ENCODE measurements at regions not wholly inside any gene's neighbourhood (a gene's known extent, or its start where the extent isn't known, plus 50 kb on each side); places are given as distances from the start of the nearest gene placed in this dataset.

DNA sequence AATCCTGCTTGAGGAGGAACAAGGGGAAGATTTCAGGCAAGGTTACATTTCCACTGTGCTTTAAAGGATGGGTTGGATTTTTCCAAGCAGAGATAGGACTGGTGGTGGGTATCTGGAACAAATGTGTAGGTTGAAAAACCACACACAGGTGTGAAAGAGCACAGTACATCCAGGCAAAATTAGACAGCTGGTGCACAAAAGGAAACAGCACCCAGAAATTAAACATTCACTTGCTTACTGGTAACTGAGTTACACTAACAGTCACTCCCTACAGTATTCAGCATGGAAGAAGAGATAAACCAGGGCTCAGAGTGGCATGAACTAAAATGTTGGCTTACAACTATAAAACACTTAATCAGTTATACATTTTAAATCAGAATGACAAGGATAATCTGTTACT, 81.5 kb upstream of the RASEF start:
- TF ChIP-seq, protein P1, sequence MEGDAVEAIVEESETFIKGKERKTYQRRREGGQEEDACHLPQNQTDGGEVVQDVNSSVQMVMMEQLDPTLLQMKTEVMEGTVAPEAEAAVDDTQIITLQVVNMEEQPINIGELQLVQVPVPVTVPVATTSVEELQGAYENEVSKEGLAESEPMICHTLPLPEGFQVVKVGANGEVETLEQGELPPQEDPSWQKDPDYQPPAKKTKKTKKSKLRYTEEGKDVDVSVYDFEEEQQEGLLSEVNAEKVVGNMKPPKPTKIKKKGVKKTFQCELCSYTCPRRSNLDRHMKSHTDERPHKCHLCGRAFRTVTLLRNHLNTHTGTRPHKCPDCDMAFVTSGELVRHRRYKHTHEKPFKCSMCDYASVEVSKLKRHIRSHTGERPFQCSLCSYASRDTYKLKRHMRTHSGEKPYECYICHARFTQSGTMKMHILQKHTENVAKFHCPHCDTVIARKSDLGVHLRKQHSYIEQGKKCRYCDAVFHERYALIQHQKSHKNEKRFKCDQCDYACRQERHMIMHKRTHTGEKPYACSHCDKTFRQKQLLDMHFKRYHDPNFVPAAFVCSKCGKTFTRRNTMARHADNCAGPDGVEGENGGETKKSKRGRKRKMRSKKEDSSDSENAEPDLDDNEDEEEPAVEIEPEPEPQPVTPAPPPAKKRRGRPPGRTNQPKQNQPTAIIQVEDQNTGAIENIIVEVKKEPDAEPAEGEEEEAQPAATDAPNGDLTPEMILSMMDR (IDR thresholded peaks at IDR 0.05): no peak
- TF ChIP-seq POLR2A (IDR thresholded peaks at IDR 0.05): no peak
- TF ChIP-seq POLR2AphosphoS5 (IDR thresholded peaks at IDR 0.05): no peak
- no peak for TF ChIP-seq EP300 (IDR thresholded peaks at IDR 0.05)
